GM12878 (cell line): ENCODE measurements at regions not wholly inside any gene's neighbourhood (a gene's known extent, or its start where the extent isn't known, plus 50 kb on each side); places are given as distances from the start of the nearest gene placed in this dataset.

Experiments used
- HDGF ChIP-seq: fragments of 450-650 bp; IDR thresholded peaks from 2 replicates; pipeline ENCODE4 v1.6.1; 2016; ENCODE audit warnings: antibody characterized with exemption
- POLR2A ChIP-seq: IDR thresholded peaks from 2 replicates; pipeline ENCODE4 v1.6.1; 2011; ENCODE audit warnings: low read depth, mild to moderate bottlenecking, low read length
- ZNF217 ChIP-seq: fragments of 450-650 bp; IDR thresholded peaks from 2 replicates; pipeline ENCODE4 v1.6.1; 2017; ENCODE audit warnings: antibody characterized with exemption, mild to moderate bottlenecking

DNA sequence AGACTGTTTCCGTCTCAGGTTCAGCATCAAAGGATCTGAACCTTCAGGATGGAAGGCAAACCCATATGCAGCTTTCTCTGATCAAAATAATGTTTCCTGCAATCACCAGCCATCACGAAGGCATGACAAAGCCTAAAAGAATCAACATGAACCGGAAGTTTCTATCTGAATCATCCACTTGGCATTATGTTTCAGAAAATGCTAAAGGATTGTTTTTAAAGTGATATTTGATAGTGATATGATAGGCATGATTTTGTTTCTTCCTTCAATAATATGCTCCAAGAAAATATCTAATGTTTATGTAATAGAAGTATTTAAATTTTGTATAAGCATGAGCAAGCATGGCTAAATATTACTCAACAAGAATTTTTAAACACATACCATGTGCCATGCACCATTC lies 219.6 kb downstream of the PLK2 start:
- TF ChIP-seq ZNF217 (no peak), POLR2A (no peak), HDGF (no peak)
